ENCODE measurements at regions not wholly inside any gene's neighbourhood (a gene's known extent, or its start where the extent isn't known, plus 50 kb on each side); places are given as distances from the start of the nearest gene placed in this dataset.

GRCh38 chrX:80098038-80098437 is 83.5 kb downstream of the TBX22 start:
- Histone ChIP-seq H3K36me3 (ENCODE audit: insufficient read depth, low read length) (no peaks in the 10 kb centered on the region), H3K4me1 (ENCODE audit: insufficient read depth, low read length) (no peaks in the 10 kb centered on the region), H2AFZ (ENCODE audit: low read depth, low read length) (no peak overlapping the region), H3K9me3 (ENCODE audit: low read length) (no peaks in the 10 kb centered on the region), H3K4me3 (ENCODE audit: low read length) (no peak overlapping the region), H3K27me3 (ENCODE audit: insufficient read depth, low read length) (no peaks in the 10 kb centered on the region)

GRCh38 chrX:80120335-80120734 is 105.8 kb downstream of the TBX22 start:
- H3K4me1 ChIP-seq (ENCODE audit: insufficient read depth, low read length), result no peaks in the 10 kb centered on the region
- no peaks in the 10 kb centered on the region for H3K27me3 ChIP-seq (ENCODE audit: insufficient read depth, low read length)
- H3K4me3 ChIP-seq (ENCODE audit: low read length), result no peak overlapping the region
- no peaks in the 10 kb centered on the region for H3K9me3 ChIP-seq (ENCODE audit: low read length)
- no peaks in the 10 kb centered on the region for H3K36me3 ChIP-seq (ENCODE audit: insufficient read depth, low read length)
- H2AFZ ChIP-seq (ENCODE audit: low read depth, low read length), result no peak overlapping the region

GRCh38 chrX:80138938-80139337 is 124.4 kb downstream of the TBX22 start:
- H3K36me3 ChIP-seq (ENCODE audit: insufficient read depth, low read length), result no peaks in the 10 kb centered on the region
- no peaks in the 10 kb centered on the region for H3K9me3 ChIP-seq (ENCODE audit: low read length)

GRCh38 chrX:80139564-80139963 is 125.0 kb downstream of the TBX22 start:
- Histone ChIP-seq H3K4me3 (ENCODE audit: low read length) (no peak overlapping the region), H3K36me3 (ENCODE audit: insufficient read depth, low read length) (no peaks in the 10 kb centered on the region), H2AFZ (ENCODE audit: low read depth, low read length) (no peak overlapping the region), H3K9me3 (ENCODE audit: low read length) (no peaks in the 10 kb centered on the region), H3K27me3 (ENCODE audit: insufficient read depth, low read length) (no peaks in the 10 kb centered on the region), H3K4me1 (ENCODE audit: insufficient read depth, low read length) (no peaks in the 10 kb centered on the region)

More at GRCh38 chrX:80138938-80139337, 124.4 kb downstream of the TBX22 start:
- no peaks in the 10 kb centered on the region for H3K27me3 ChIP-seq (ENCODE audit: insufficient read depth, low read length)
- no peak overlapping the region for H2AFZ ChIP-seq (ENCODE audit: low read depth, low read length)
- no peaks in the 10 kb centered on the region for H3K4me1 ChIP-seq (ENCODE audit: insufficient read depth, low read length)
- H3K4me3 ChIP-seq (ENCODE audit: low read length), result no peak overlapping the region

- H3K9me3 ChIP-seq (ENCODE audit: low read length), result no peaks in the 10 kb centered on the region
- no peaks in the 10 kb centered on the region for H3K4me1 ChIP-seq (ENCODE audit: insufficient read depth, low read length)
- H3K27me3 ChIP-seq (ENCODE audit: insufficient read depth, low read length), result no peaks in the 10 kb centered on the region
- no peaks in the 10 kb centered on the region for H3K36me3 ChIP-seq (ENCODE audit: insufficient read depth, low read length)
- no peak overlapping the region for H3K4me3 ChIP-seq (ENCODE audit: low read length)
- no peak overlapping the region for H2AFZ ChIP-seq (ENCODE audit: low read depth, low read length)
Observed at GRCh38 chrX:80170581-80170980, 156.0 kb downstream of the TBX22 start.

- Histone ChIP-seq H3K4me1 (ENCODE audit: insufficient read depth, low read length) (no peaks in the 10 kb centered on the region), H2AFZ (ENCODE audit: low read depth, low read length) (no peak overlapping the region), H3K9me3 (ENCODE audit: low read length) (no peaks in the 10 kb centered on the region), H3K4me3 (ENCODE audit: low read length) (no peak overlapping the region), H3K36me3 (ENCODE audit: insufficient read depth, low read length) (no peaks in the 10 kb centered on the region), H3K27me3 (ENCODE audit: insufficient read depth, low read length) (no peaks in the 10 kb centered on the region)
Observed at GRCh38 chrX:80173261-80173660, 158.7 kb downstream of the TBX22 start.

- no peaks in the 10 kb centered on the region for H3K4me1 ChIP-seq (ENCODE audit: insufficient read depth, low read length)
- H3K9me3 ChIP-seq (ENCODE audit: low read length), result no peaks in the 10 kb centered on the region
- no peak overlapping the region for H2AFZ ChIP-seq (ENCODE audit: low read depth, low read length)
- no peaks in the 10 kb centered on the region for H3K27me3 ChIP-seq (ENCODE audit: insufficient read depth, low read length)
- no peak overlapping the region for H3K4me3 ChIP-seq (ENCODE audit: low read length)
- H3K36me3 ChIP-seq (ENCODE audit: insufficient read depth, low read length), result no peaks in the 10 kb centered on the region
Observed at GRCh38 chrX:80174925-80175574, 160.5 kb downstream of the TBX22 start.

GRCh38 chrX:80181079-80181478 is 166.5 kb downstream of the TBX22 start:
- Histone ChIP-seq H2AFZ (ENCODE audit: low read depth, low read length) (no peak overlapping the region), H3K36me3 (ENCODE audit: insufficient read depth, low read length) (no peaks in the 10 kb centered on the region), H3K4me3 (ENCODE audit: low read length) (no peak overlapping the region), H3K4me1 (ENCODE audit: insufficient read depth, low read length) (no peaks in the 10 kb centered on the region), H3K27me3 (ENCODE audit: insufficient read depth, low read length) (no peaks in the 10 kb centered on the region), H3K9me3 (ENCODE audit: low read length) (no peaks in the 10 kb centered on the region)

- no peaks in the 10 kb centered on the region for H3K9me3 ChIP-seq (ENCODE audit: low read length)
- H3K4me3 ChIP-seq (ENCODE audit: low read length), result no peak overlapping the region
- no peak overlapping the region for H2AFZ ChIP-seq (ENCODE audit: low read depth, low read length)
- H3K27me3 ChIP-seq (ENCODE audit: insufficient read depth, low read length), result no peaks in the 10 kb centered on the region
- no peaks in the 10 kb centered on the region for H3K4me1 ChIP-seq (ENCODE audit: insufficient read depth, low read length)
- no peaks in the 10 kb centered on the region for H3K36me3 ChIP-seq (ENCODE audit: insufficient read depth, low read length)
Observed at GRCh38 chrX:80184854-80185253, 170.3 kb downstream of the TBX22 start.

GRCh38 chrX:80206647-80207046 is 192.1 kb downstream of the TBX22 start:
- Histone ChIP-seq H3K4me3 (ENCODE audit: low read length) (no peak overlapping the region), H2AFZ (ENCODE audit: low read depth, low read length) (no peak overlapping the region), H3K4me1 (ENCODE audit: insufficient read depth, low read length) (no peaks in the 10 kb centered on the region), H3K36me3 (ENCODE audit: insufficient read depth, low read length) (no peaks in the 10 kb centered on the region), H3K9me3 (ENCODE audit: low read length) (no peaks in the 10 kb centered on the region), H3K27me3 (ENCODE audit: insufficient read depth, low read length) (no peaks in the 10 kb centered on the region)

GRCh38 chrX:80207327-80207726 is 192.8 kb downstream of the TBX22 start:
- Histone ChIP-seq H2AFZ (ENCODE audit: low read depth, low read length) (no peak overlapping the region), H3K4me1 (ENCODE audit: insufficient read depth, low read length) (no peaks in the 10 kb centered on the region), H3K27me3 (ENCODE audit: insufficient read depth, low read length) (no peaks in the 10 kb centered on the region), H3K9me3 (ENCODE audit: low read length) (no peaks in the 10 kb centered on the region), H3K36me3 (ENCODE audit: insufficient read depth, low read length) (no peaks in the 10 kb centered on the region), H3K4me3 (ENCODE audit: low read length) (no peak overlapping the region)

GRCh38 chrX:80216086-80216485 is 201.5 kb downstream of the TBX22 start:
- no peaks in the 10 kb centered on the region for H3K36me3 ChIP-seq (ENCODE audit: insufficient read depth, low read length)
- H2AFZ ChIP-seq (ENCODE audit: low read depth, low read length), result no peak overlapping the region
- no peak overlapping the region for H3K4me3 ChIP-seq (ENCODE audit: low read length)
- no peaks in the 10 kb centered on the region for H3K27me3 ChIP-seq (ENCODE audit: insufficient read depth, low read length)
- no peaks in the 10 kb centered on the region for H3K4me1 ChIP-seq (ENCODE audit: insufficient read depth, low read length)
- H3K9me3 ChIP-seq (ENCODE audit: low read length), result no peaks in the 10 kb centered on the region

GRCh38 chrX:80223982-80224579 is 196.2 kb upstream of the TENT5D start:
- Histone ChIP-seq H3K36me3 (ENCODE audit: insufficient read depth, low read length) (no peaks in the 10 kb centered on the region), H3K9me3 (ENCODE audit: low read length) (no peaks in the 10 kb centered on the region), H3K27me3 (ENCODE audit: insufficient read depth, low read length) (no peaks in the 10 kb centered on the region), H3K4me1 (ENCODE audit: insufficient read depth, low read length) (no peaks in the 10 kb centered on the region), H3K4me3 (ENCODE audit: low read length) (no peak overlapping the region), H2AFZ (ENCODE audit: low read depth, low read length) (no peak overlapping the region)

GRCh38 chrX:80229626-80230025 is 190.6 kb upstream of the TENT5D start:
- no peak overlapping the region for H3K4me3 ChIP-seq (ENCODE audit: low read length)
- no peaks in the 10 kb centered on the region for H3K9me3 ChIP-seq (ENCODE audit: low read length)
- H3K36me3 ChIP-seq (ENCODE audit: insufficient read depth, low read length), result no peaks in the 10 kb centered on the region
- no peak overlapping the region for H2AFZ ChIP-seq (ENCODE audit: low read depth, low read length)
- no peaks in the 10 kb centered on the region for H3K27me3 ChIP-seq (ENCODE audit: insufficient read depth, low read length)
- no peaks in the 10 kb centered on the region for H3K4me1 ChIP-seq (ENCODE audit: insufficient read depth, low read length)

All from neuron (in vitro differentiated cells).